Caco-2 (cell line): ENCODE measurements at regions not wholly inside any gene's neighbourhood (a gene's known extent, or its start where the extent isn't known, plus 50 kb on each side); places are given as distances from the start of the nearest gene placed in this dataset.
"Not testable (repeated sequence)": the region's sequence is repeated elsewhere in the genome, so short reads cannot be mapped to it uniquely, and the experiment has no call there.

Experiments used
- BruUV-seq: library from RNA; stranded (reverse); fragments of 400-500 nt; replicated peaks from 2 replicates; lab custom pipeline; 2021; lab: Mats Ljungman, UMichigan
- CTCF ChIA-PET: fragments of 300-600 bp; sonication (Branson Sonifier 250); formaldehyde crosslinking; loops from one replicate; lab custom pipeline; 2022; ENCODE audit warnings: antibody characterized with exemption; lab: Charles Lee
- POLR2A ChIA-PET: fragments of 300-600 bp; sonication (Branson Sonifier 250); formaldehyde crosslinking; loops from one replicate; lab custom pipeline; 2022; ENCODE audit warnings: antibody characterized with exemption; lab: Charles Lee
- DNase-seq, 2 experiments: peaks; one replicate each; pipeline versions ENCODE4 v3.0.0 to v3.0.0-alpha.2; 2020 to 2022
- H3K27me3 ChIP-seq: replicated peaks from 2 replicates; pipeline ENCODE4 v1.6.0; 2011; ENCODE audit warnings: low read length; ENCODE audit not compliant: control insufficient read depth, insufficient read depth
- H3K36me3 ChIP-seq: 2 replicates; pipeline ENCODE4 v1.5.1; 2011; ENCODE audit warnings: low read length; ENCODE audit not compliant: control insufficient read depth, insufficient read depth
- H3K4me1 ChIP-seq: fragments of 250-450 bp; sonication (Bioruptor Pico); 2 replicates; pipeline ENCODE4 v1.5.1; 2020; ENCODE audit warnings: mild to moderate bottlenecking
- H3K4me3 ChIP-seq: 2 replicates; pipeline ENCODE4 v1.5.1; 2011; ENCODE audit warnings: low read depth, mild to moderate bottlenecking, control low read depth, low read length
- H3K9me3 ChIP-seq: fragments of 250-450 bp; sonication (Bioruptor Pico); 2 replicates; pipeline ENCODE4 v1.5.1; 2020; ENCODE audit warnings: mild to moderate bottlenecking, moderate library complexity
- H3K27ac Mint-ChIP-seq: one replicate; pipeline ENCODE4 v1.8.0; 2022; ENCODE audit warnings: mixed read lengths; ENCODE audit not compliant: unreplicated experiment
- H3K27me3 Mint-ChIP-seq: one replicate; pipeline ENCODE4 v1.8.0; 2022; ENCODE audit warnings: mixed read lengths; ENCODE audit not compliant: insufficient read depth, unreplicated experiment
- H3K36me3 Mint-ChIP-seq: one replicate; pipeline ENCODE4 v1.8.0; 2022; ENCODE audit warnings: mild to moderate bottlenecking, mixed read lengths; ENCODE audit not compliant: insufficient read depth, unreplicated experiment
- H3K4me1 Mint-ChIP-seq: one replicate; pipeline ENCODE4 v1.8.0; 2022; ENCODE audit warnings: low read depth, mixed read lengths; ENCODE audit not compliant: unreplicated experiment
- H3K4me3 Mint-ChIP-seq: one replicate; pipeline ENCODE4 v1.8.0; 2022; ENCODE audit warnings: mild to moderate bottlenecking, moderate library complexity, mixed read lengths; ENCODE audit not compliant: unreplicated experiment
- H3K9me3 Mint-ChIP-seq: one replicate; pipeline ENCODE4 v1.8.0; 2022; ENCODE audit warnings: mixed read lengths; ENCODE audit not compliant: unreplicated experiment
- CTCF ChIP-seq, 2 experiments: fragments of 200-600 bp in 1 of 2; IDR thresholded peaks; 1 replicate in 1 of 2; 2 replicates in 1 of 2; pipeline versions ENCODE4 v1.5.1 to v1.8.0; 2011 to 2022; ENCODE audit warnings: antibody characterized with exemption in 1 of 2, control low read depth in 1 of 2, inconsistent platforms in 1 of 2, low read depth in 1 of 2, low read length in 1 of 2, mild to moderate bottlenecking in 1 of 2, moderate library complexity in 1 of 2; ENCODE audit not compliant: insufficient read depth in 1 of 2, severe bottlenecking in 1 of 2, unreplicated experiment in 1 of 2
- intact Hi-C: fragments of 100-400 bp; cut with micrococcal nuclease; formaldehyde crosslinking; loops from one replicate; pipeline ENCODE4 v1.10.0; 2022; ENCODE audit not compliant: unreplicated experiment

DNA sequence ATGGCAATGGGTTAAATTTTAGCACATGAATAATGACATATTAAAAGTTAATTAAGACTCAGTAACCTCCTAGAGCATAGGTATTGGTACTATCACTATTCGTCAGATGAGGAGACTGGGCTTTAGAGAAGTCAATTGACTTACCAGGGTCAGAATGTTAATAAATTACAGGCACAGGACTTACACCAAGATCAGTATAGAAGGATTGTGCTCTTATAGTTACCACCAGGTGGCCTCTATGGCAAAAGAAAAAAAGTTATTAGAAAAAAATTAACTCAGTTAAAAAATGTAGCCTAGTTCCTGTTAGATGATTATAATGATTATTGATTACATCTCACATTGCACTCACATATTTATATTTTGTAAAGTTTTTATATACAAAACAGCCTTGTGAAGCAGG is 1163.7 kb downstream of the FAM181B start:
- H3K27me3 Mint-ChIP-seq = peaks cover 5% of the 10 kb centered on the region
- no peak overlapping the region for H3K4me3 Mint-ChIP-seq
- no peaks in the 10 kb centered on the region for H3K36me3 Mint-ChIP-seq
- H3K36me3 ChIP-seq = no peaks in the 10 kb centered on the region
- BruUV-seq = no TSS peak
- no peaks in the 10 kb centered on the region for H3K9me3 ChIP-seq
- peak; percentile 6 to 29 for TF ChIP-seq CTCF (IDR thresholded peaks at IDR 0.05; ENCODE audit: insufficient read depth in 1 of 2, low read depth in 1 of 2, low read length in 1 of 2, severe bottlenecking in 1 of 2, unreplicated experiment in 1 of 2)
- no peak overlapping the region for H3K27ac Mint-ChIP-seq
- H3K9me3 Mint-ChIP-seq = no peaks in the 10 kb centered on the region
- CTCF ChIA-PET = no interaction called here
- no peaks in the 10 kb centered on the region for H3K4me1 Mint-ChIP-seq
- no peaks in the 10 kb centered on the region for H3K4me1 ChIP-seq
- intact Hi-C loops = no loop called here
- POLR2A ChIA-PET = no interaction called here
- no peaks in the 10 kb centered on the region for H3K27me3 ChIP-seq
- H3K4me3 ChIP-seq = no peak overlapping the region
- no peak for DNase-seq

DNA sequence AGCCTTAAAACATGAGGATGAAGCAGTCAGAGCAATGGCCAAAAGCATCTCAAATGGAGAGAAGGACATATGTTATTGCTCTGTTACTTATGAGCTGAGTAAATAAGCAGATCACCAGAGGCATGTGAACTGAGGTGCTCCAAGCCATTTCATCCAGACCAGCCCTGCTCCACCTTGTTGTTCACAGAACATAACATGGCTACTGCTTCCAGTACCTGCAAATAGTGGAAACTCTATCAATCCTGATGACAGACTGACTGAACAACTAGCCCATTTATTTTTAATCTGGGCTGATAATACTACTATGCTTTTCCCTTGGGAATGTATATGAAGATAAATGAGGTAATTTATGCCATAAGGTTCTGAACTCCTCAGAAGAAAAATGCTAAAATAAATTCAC is 1164.7 kb downstream of the FAM181B start:
- no peaks in the 10 kb centered on the region for H3K9me3 ChIP-seq
- Mint-ChIP-seq H3K27ac (no peak overlapping the region), H3K4me1 (no peaks in the 10 kb centered on the region), H3K27me3 (peaks cover 5% of the 10 kb centered on the region), H3K4me3 (no peak overlapping the region), H3K9me3 (no peaks in the 10 kb centered on the region), H3K36me3 (no peaks in the 10 kb centered on the region)
- BruUV-seq = no TSS peak
- intact Hi-C loops = no loop called here
- ChIA-PET POLR2A (no interaction called here), CTCF (no interaction called here)
- H3K4me3 ChIP-seq = no peak overlapping the region
- no peaks in the 10 kb centered on the region for H3K36me3 ChIP-seq
- no peak for DNase-seq
- no peak for TF ChIP-seq CTCF (IDR thresholded peaks at IDR 0.05; ENCODE audit: insufficient read depth in 1 of 2, low read depth in 1 of 2, low read length in 1 of 2, severe bottlenecking in 1 of 2, unreplicated experiment in 1 of 2)
- H3K27me3 ChIP-seq = no peaks in the 10 kb centered on the region
- H3K4me1 ChIP-seq = no peaks in the 10 kb centered on the region

GRCh38 chr11:81548123-81548522 is 1185.5 kb downstream of the FAM181B start:
- Mint-ChIP-seq H3K9me3 (no peaks in the 10 kb centered on the region), H3K4me3 (no peak overlapping the region), H3K27ac (no peak overlapping the region), H3K4me1 (no peaks in the 10 kb centered on the region), H3K27me3 (peaks cover 2% of the 10 kb centered on the region), H3K36me3 (no peaks in the 10 kb centered on the region)
- peak in 1 of 2 experiments; percentile 36 for DNase-seq
- TF ChIP-seq CTCF (IDR thresholded peaks at IDR 0.05; ENCODE audit: insufficient read depth in 1 of 2, low read depth in 1 of 2, low read length in 1 of 2, severe bottlenecking in 1 of 2, unreplicated experiment in 1 of 2) = peak in 1 of 2 experiments; percentile 13
- Histone ChIP-seq H3K36me3 (no peaks in the 10 kb centered on the region), H3K27me3 (no peaks in the 10 kb centered on the region), H3K4me3 (no peak overlapping the region), H3K4me1 (no peaks in the 10 kb centered on the region), H3K9me3 (no peaks in the 10 kb centered on the region)
- ChIA-PET POLR2A (no interaction called here), CTCF (no interaction called here)
- intact Hi-C loops = no loop called here
- BruUV-seq = no TSS peak

GRCh38 chr11:81539806-81540205 is 1193.9 kb downstream of the FAM181B start:
- not testable (repeated sequence) for H3K27me3 Mint-ChIP-seq, H3K27me3 ChIP-seq

More at GRCh38 chr11:81539806-81540205, 1193.9 kb downstream of the FAM181B start:
- H3K27ac Mint-ChIP-seq, H3K36me3 ChIP-seq, BruUV-seq, H3K4me1 ChIP-seq, POLR2A ChIA-PET, intact Hi-C loops, H3K36me3 Mint-ChIP-seq, DNase-seq, H3K4me3 Mint-ChIP-seq, H3K4me1 Mint-ChIP-seq, H3K9me3 ChIP-seq, H3K4me3 ChIP-seq, H3K9me3 Mint-ChIP-seq: not testable (repeated sequence)
- CTCF ChIA-PET = interaction anchor here (0.7 kb wide), 1 partner anchor 7 kb away, joined by 3 read pairs; no protein-coding TSS in a partner anchor
